ENCODE measurements at regions not wholly inside any gene's neighbourhood (a gene's known extent, or its start where the extent isn't known, plus 50 kb on each side); places are given as distances from the start of the nearest gene placed in this dataset.

GRCh38 chr10:79883986-79884385 lies 57.4 kb downstream of the NUTM2E start:
- Mint-ChIP-seq H3K27me3 (ENCODE audit: low read depth) (peaks cover 32% of the 10 kb centered on the region), H3K4me3 (no peak overlapping the region), H3K36me3 (ENCODE audit: insufficient read depth in 2 of 2) (no peaks in the 10 kb centered on the region), H3K27ac (no peak overlapping the region), H3K9me3 (no peaks in the 10 kb centered on the region), H3K4me1 (ENCODE audit: low read depth) (peaks cover 2% of the 10 kb centered on the region)
- no peak for DNase-seq
- ATAC-seq (replicated peaks in 1 of 2), result no peak

- ATAC-seq (replicated peaks in 1 of 2) (peak; percentile 36 to 62), DNase-seq (no peak)
- H3K36me3 Mint-ChIP-seq (ENCODE audit: insufficient read depth in 2 of 2), result no peaks in the 10 kb centered on the region
- peaks cover 31% of the 10 kb centered on the region for H3K27me3 Mint-ChIP-seq (ENCODE audit: low read depth)
- H3K4me1 Mint-ChIP-seq (ENCODE audit: low read depth), result peaks cover 6% of the 10 kb centered on the region
- no peak overlapping the region for H3K27ac Mint-ChIP-seq
- H3K4me3 Mint-ChIP-seq, result no peak overlapping the region
- no peaks in the 10 kb centered on the region for H3K9me3 Mint-ChIP-seq
Observed at GRCh38 chr10:79886345-79886744, 59.8 kb downstream of the NUTM2E start.

All from activated T-cell treated with anti-CD3 and anti-CD28 coated beads, Interleukin-2, amount 50 U/mL, for 72 hours (primary cell).